Muscle of back (tissue), 3 donors: ENCODE measurements at regions not wholly inside any gene's neighbourhood (a gene's known extent, or its start where the extent isn't known, plus 50 kb on each side); places are given as distances from the start of the nearest gene placed in this dataset.

Source experiments
- DNase-seq, 3 donors: peaks; one replicate each; pipeline versions ENCODE4 v3.0.0 to v3.0.0-alpha.2; 2013

DNA sequence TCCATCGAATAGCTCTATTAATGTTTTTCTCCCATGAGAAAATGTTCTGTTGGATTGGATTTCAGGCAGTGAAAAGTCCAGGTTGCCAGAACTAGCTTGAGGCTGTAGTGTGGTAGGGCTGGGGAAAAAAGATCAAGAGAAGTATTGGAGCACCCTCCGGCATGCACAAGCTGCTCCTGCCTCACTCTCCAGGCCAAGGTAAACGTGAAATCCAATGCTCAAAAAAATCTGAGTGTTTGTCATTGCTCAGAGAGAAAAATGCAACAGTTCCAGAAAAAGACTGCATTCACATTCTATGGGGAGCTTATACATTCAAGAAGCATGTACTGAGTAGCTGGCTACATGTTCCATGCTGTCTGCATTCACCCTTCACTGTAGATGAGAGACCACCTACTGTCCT, 680.9 kb upstream of the TBX3 start:
- peak in 2 of 3 donors; percentile 22 to 73 for DNase-seq

DNA sequence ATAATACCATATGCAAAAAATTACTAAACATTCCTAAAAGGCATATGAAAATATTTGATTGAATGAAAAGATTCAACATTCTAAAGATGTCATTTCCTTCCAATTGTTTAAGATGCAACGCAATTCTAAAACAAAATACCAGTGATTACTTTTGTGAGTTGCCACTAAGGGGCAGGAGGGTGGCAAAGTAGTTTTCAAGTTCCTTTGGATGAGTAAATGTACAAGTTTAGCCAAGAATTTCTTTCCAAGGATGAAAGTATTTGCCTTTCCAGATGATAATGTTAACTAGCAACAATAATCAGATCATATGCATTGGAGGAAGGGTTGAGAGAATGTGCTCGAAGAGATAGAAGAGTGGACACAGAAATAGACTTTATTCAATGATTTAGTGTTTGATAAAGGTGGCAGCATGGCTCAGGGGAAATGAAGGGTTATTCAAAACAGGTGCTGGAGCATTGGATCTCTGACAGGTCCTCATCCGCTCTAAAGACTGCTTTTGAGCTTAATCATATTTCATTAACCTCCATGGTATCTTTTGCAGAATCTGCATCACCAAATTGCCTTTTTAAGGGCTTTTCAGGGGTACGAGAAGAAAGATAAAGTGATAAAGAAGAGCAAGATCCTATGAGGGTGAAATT, 678.5 kb upstream of the TBX3 start:
- no peak for DNase-seq

DNA sequence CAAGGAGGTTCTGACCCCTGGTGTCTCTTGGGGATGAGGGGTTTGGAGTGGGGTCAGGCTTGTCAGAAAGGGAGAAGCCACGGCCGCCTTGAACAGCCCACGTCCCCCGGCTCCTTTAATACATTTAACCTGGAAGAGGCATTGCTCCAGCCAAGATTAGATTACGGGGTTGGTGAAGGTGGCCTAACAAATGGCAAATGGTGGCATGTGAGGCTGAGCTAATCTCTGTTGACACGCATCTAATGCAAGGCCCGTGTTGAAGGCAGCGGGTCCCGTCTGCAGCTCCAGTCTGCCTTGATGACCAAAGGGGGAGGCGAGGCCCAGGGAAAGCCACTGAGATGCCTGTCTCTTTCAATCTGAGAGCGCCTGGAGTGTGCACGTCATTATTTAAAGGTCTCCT, 673.7 kb upstream of the TBX3 start:
- no peak for DNase-seq

DNA sequence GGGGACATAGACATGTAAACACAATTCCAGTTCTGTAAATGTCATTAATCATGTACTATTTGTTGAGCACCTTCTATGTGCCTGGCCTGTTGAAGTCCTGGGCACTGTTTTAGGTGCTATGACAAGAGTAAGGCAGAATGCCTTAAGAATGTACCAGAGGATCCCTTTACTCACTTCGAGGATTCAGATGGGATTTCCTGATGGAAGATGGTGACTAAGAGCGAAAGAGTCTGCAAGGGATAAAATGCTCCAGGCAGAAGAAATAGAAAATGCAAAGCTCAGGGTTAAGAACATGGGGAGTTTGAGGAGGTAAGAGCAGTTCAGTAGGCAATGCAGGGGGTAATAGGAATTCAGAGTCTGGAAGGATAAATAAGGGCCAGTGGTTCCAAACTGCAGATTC, 671.3 kb upstream of the TBX3 start:
- DNase-seq = no peak

DNA sequence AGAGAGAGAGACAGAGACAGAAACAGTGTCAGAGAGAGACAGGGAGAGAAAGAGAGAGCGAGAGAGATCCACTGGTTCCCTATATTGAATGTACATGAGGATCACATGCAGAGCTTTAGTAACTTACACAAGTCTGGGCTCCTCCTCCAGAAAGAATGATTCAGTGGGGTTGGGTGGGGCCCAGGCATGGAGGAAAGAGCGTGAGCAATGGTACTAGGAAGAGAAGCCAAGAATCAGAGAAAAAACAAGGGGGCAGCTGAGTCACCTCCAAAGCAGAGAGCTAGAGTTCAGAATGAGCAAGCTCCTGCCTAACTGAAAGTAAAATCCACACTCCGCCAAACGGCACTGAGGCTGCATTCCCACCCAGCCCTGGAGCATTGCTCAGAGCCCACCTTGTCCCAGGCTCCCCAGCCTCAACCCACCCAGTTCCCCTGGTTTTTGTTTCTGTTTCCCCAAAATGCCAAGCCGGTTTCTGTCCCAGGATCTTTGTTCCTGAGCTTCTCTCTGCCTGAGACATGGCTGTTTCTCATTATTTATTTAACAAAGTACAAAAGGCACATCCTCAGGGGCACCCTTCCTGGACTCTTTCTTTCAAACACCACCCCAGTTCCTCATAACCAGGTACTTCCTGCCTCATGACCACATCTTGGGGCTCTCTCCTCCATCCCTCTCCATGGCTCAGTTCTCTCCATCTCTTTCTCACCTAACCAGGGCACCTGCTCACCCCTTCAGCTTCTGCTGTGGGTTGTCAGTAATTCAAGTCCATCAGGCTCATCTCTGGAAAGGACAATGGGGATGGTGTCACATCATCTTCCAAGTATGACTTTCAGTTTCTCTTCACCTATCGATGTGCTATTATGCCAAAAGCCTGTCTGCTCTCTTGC, 670.3 kb upstream of the TBX3 start:
- peak; percentile 30 to 93 (median 61) for DNase-seq

DNA sequence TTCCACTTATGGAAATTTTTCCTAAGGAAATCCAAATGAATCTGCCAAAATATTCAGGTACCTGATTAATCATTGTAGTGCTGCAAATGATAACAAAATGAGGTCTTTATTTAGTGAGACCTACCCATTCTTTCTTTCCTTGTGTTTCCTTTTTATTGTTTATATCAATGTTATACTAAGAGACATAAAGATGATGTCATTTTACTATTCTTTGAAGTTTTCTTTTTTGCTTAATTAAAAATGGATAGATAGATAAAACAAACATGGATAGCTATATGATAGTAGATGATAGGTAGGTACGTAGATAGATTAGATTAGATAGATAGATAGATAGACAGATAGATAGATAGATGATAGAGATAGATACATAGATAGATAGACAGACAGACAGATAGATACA, 669.5 kb upstream of the TBX3 start:
- DNase-seq = no peak

DNA sequence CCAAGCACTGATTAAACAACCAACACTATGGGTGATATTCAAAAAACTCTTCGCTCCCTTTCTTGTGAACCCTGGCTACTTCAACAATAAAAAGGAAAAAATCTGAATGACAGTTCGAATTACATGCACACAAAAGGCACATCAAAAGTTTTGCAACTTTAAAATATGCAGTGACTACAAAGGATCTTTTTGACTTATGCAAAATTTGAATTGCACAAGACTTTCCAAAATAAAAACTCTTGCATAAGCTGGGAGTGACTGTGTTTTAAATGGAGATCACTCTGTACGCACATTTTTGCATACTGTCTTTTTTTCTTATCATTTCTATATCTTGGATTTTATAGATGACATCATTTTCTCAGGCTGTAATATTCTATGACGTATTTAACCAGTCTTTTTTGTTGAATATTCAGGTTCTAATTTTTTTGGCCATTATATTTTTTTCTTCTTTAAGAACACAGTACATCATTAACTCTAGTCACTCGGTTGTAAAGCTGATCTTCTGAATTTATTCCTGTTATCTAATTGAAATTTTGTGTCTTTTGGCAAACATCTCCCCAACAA, 667.6 kb upstream of the TBX3 start:
- no peak for DNase-seq

DNA sequence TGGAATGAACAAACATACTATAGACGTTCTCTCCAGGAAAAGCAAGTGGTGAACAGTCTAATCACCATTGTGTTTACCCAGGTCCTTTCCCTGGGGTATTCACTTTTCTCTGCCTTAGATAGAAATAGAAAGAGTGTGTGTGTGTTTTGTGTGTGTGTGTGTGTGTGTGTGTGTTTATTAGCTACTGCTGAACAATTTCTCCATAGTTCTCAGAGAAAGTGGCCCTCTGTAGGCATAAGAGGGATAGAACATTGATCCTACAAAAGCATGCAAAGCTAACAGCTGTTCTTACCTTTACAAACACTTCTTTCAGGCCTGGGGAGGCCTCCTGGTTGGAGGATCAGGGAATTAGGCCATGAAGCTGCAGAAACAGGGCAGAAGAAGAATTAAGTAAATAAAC, 665.7 kb upstream of the TBX3 start:
- DNase-seq = no peak

DNA sequence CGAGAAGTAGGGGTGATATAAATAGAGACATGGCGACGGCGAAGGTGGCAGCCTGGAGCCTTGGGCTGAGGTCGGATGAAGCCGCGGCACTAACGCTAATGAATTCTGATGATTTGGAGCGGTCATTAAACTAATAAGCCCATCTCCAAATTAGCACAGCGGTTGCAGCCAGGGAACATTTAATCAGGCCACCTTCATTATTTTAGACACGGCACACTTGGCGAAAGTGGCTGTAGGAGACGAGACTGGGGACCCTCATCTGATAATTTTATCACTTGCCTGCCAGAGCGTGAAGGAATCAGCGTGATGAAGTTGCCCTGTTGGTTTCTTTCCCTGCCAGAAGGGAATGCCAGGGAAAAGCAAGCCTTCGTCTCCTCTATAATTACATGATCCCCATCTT, 664.3 kb upstream of the TBX3 start:
- DNase-seq = no peak

DNA sequence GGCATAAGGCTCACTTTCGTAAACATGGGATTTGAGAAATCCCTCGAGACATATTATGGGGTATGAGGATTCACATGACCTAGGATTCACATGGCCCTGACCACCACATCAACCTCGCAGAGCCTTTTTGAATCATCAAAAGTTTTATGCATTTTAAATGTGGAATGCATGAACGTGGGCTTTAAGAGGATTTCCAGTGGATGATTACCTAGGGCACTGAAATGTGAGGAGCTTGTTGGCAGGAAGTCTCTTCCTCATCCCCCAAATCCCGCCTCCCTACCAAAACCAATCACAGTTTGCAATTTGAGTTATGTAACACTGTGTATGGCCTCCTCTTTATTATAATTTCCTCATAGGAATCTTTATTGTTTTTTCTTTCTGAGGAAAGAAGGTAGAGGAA, 659.6 kb upstream of the TBX3 start:
- DNase-seq = no peak

DNA sequence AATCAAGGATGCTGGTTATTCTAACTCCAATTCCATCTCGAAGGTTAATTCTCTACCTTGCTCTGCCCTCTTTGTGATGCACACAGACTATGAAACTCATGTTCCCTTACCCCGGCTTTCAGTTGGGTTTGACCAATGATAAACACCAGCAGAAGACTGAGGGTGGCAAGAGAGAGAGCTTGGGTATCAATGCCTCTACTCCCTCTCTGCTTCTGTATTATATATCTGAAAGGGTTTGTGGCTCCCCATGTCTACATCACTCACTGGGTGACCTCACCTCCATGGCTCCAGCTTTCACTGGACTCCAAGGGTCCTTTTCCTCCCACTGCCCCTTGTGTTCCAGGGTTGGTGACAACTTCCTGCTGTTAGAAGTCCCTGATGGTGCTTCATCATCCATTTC, 659.0 kb upstream of the TBX3 start:
- no peak for DNase-seq

DNA sequence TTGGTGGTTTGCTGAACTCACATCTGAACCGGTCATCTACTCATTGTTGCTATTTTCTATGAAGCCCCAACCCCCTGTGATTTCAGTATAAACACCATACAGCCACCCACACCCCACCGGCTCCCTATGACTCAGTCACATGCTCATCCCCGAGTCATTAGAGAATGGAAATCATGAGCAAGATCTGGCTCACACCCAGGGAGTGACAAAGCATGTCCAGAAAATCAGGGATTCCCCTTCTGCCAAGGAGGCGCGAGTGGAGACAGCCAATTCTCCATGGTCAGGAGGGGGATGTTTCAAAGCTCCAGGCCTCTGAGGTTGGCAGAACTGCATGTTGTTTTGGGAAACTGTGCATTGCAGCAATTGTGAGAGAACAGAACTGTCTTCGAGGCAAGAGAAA, 657.5 kb upstream of the TBX3 start:
- DNase-seq = peak; percentile 84 to 98 (median 91)

DNA sequence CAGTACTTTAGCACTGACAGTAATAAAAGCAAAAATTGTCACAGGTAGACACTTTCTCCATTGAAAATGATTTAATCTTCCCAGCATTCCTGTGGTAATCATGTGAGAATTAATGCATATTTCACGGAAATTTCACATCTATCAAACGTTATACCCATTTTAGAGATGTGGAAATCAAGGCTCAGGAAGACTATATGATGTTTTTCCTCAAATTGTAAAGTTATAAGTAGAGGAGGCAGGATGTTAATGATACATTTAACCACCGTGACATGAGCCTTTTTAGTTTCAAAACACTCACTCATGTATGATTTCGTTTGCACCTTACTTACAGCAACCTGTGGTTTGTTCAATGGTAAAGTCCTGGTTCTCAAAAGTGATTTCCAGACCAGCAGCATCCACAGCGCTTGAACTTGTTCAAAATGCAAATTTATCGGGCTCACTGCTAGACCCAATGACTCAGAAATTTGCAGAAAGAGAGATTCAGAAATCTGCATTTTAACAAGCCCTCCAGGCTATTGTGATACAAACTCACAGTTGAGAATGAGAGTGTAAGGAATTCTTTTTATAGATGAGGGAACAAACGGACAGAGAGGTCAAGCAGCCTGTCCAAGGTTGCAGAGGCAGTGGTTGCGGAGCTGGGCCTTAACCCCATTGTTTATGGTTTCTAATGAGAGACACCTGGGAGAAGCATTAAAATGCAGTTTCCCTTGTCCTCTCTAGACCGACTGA, 654.8 kb upstream of the TBX3 start:
- no peak for DNase-seq

DNA sequence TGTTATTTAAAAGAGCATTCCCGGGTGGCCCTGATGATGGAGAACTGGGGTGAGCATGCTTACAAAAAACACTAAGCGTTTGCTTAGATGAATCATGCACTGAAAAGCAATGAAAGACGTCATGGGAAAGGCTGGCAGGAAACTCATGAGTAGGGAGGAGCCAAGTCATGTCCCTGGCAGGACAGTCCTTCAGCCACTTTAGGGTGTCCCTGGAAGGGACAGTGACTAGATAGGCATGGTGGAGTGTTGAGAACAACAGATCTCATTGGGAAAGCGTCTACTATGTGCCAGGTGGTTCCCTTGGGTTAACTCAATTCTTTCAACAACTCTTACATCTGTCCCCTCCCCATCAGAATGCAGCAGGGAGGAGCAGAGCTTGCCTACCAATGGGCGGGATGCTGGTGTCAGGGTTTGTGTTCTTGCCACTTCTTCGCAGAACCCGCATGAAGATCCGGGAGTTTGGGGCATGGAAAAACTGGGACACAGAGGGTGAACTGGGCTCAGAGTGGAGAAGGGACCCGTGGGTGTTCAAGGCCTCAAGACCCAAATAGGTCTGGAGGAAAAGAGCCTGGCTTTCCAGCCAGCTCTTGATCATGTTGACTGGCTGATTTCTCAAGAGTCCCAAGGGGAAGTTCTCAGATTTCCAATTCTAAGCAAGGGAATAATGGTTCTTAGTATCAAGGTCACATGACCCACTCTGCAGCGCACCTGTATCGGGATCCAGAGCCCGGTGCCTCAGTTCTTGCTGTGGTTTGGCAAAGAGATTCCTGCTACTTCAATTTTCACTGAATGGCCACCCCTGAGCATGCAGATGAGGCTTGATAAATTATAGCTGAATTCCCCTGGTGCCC, 653.9 kb upstream of the TBX3 start:
- peak in 2 of 3 donors; percentile 62 to 77 for DNase-seq

DNA sequence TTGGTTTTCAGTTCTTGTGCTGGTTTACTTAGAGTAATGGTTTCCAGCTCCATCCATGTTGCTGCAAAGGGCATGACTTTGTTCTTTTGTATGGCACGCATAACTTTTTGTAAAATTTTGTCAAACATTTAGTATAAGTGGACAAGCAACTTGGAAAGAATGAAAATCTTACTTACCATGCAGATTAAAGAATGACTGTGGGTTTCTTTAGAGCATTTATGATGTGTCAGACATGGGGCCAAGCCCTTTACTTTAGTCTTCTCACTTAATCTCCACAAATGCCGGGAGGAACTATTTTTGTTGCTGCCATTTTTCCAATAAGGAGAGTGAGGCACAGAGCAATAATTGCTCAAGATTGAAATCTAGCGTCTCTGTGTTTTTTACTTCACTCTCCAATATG, 652.5 kb upstream of the TBX3 start:
- no peak for DNase-seq

DNA sequence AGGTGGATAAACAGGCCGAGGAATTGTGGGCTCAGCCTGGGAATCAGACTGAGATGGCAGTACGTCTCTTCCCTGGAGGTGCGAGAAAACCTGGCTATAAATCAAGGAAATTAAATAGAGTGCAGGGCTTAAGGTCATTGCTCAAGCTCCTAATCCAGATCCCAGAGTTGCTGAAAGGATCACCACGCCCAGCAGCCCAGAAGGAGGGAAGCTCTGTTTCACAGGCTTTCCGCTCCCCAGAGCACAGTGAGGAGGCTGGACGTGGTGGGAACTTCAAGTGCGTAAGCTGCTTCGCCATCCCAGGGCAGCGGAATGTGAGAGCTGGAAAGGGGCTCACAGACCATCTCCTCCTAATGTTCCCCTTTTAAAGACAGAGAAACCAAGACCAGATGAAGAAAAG, 651.6 kb upstream of the TBX3 start:
- DNase-seq = no peak

DNA sequence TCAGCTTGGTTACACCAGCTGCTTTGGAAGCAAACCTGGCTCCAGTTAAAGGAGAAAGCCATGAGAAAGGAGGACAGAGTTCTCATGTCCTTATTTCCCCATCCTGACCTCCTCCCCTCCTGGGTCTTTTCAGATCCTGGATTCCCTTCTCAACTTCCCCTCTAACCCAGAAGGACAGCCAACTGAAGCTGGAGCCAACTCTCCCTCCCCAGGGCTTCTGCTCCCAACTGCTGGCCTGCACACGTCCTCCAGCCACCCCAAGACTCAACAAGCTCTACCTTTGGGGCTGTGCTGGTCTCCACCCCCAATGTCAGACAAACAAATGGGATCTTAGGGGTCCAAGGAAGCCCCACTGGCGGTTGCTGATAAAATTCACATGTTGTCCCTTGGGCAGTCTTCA, 651.1 kb upstream of the TBX3 start:
- DNase-seq = no peak

DNA sequence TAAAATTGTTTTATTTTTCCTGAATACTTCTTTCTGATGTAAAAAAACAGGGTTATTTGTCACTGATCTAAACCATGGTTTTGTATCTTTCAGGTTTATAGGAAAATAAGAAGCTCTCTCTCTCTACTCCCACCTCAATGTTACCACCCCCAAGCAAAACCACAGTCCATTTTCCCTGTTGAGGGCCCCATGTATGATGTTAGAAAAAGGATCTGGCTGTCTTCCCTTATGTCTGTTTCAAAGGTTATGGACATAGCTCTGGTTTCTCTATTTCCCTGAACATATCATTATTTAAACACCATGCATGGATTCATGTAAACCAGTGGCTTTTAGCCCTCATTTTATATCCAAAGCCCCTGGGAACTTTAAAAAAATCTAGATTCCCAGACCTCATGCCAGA, 649.0 kb upstream of the TBX3 start:
- DNase-seq = peak in 2 of 3 donors; percentile 32 to 74

DNA sequence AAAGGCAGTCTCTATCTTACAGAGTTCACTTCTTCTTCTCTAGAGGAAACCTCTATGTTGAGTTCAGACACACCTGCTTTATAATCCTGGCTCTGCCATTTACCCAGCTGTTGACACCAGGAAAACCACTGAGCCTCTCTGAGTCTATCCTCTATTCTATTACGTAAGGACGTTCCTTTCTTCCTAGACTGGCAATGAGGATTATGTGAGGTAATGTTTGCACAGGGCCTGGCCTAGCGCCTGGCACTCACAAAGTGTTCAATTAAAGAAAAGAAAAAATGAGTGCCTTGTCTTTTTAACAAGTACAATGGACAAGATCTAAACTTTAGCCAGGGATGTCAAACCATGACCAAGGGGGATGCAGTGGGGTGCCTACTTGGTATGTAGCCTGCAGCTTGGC, 641.9 kb upstream of the TBX3 start:
- DNase-seq = no peak

DNA sequence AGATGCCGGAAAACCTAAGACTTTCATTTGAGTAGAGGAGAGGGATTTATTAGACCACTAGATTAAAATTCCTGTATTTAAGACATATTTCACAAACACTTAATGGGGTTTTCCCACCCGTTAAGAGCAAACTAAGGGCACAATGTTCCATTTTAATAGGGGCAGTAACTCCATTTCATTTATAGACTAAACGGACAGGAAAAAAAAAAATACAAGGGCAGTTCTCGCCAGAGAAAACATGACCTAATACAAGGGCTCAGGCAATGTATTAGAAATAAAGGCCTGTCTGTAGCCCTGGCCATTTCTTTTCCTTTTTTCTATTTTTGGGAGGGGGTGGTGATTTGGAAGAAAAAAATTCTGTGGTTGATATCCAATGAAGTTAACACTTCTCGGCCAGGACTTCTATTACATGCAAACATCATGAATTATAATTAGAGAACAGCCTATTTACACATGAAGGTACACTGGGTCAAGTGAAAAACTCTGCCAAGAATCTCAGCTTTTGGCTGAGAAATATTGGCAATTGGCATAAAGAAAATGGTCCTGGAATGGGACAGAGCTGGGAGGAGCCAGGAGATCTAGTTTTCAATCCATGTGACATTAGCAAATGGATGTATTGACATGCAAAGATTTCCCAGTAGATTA, 641.1 kb upstream of the TBX3 start:
- no peak for DNase-seq
